ENCODE measurements at regions not wholly inside any gene's neighbourhood (a gene's known extent, or its start where the extent isn't known, plus 50 kb on each side); places are given as distances from the start of the nearest gene placed in this dataset.
"Not testable (repeated sequence)": the region's sequence is repeated elsewhere in the genome, so short reads cannot be mapped to it uniquely, and the experiment has no call there.

GRCh38 chr6:121873595-121873994 lies 438.1 kb downstream of the GJA1 start:
- no peak for DNase-seq (ENCODE audit: low read depth)

DNA sequence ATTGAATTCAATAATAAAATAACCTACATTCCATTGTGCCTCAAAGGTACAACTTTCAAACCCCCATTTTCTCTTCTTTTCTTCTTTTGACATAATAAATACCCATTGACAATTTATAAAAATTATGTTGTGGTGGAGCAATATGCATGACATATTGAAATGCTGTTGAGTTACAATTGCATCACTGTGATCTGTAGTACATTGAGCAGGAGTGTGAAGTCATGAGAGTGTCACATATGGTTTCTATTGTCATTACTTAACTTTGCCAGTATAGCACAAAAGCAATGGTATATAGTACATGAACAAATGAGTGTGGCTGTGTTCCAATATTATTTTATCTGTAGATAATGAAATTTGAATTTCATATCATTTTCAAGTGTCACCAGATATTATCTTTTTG lies 441.3 kb downstream of the GJA1 start:
- DNase-seq (ENCODE audit: low read depth) = no peak

- DNase-seq (ENCODE audit: low read depth) = peak; percentile 88
Measured at GRCh38 chr6:121879149-121879548, 443.7 kb downstream of the GJA1 start.

DNA sequence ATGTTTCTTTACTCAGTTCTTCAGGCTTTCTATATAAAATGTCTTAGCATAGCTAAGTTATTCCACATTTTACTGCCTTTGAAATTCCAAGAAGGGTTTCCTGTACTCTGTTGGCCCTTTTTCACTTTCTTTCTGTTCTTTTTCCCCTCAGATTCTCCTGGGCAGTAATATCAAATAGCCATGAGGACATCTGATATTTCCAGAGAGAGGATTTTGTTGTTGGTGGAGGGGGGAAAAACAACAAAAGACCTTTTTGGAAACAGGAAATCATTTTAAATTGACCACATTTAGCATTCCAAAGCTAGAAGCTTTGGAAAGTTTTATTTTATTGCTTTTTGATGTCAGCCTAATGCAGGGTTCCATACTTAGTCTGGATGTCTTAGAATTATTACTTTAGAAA lies 445.4 kb downstream of the GJA1 start:
- DNase-seq (ENCODE audit: low read depth) = no peak

DNA sequence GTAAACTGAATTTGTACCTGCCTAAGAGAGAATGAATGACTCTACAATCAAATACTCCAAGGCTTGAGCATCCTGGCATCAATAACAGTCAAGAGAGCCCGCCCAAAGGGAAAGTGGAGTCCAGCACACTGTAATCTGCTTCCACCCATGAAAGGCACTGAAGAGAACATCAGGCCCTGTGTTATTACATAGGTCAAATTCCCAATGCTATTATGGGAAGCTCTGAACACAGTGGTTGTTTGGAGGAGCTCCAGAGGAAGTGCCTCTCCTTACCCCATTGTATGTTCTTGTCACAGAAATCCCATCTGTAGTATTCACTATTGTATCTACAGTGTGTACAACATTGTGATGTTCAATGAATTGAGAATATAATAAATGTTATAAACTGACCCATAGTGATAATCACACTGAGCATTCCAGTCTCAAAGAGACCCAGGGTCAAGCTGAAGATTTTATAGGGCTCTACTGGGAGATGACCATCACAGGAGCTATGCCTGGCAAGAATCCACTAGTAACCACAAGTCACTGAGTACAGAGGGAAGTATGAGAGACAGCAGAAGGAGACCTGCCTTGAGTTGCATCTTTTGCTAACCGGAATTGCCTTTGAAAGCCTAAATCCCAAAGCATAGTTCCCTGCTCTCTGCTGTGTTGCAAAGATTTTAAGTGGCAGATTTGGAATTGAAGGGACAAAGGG lies 446.7 kb downstream of the GJA1 start:
- DNase-seq (ENCODE audit: low read depth) = peak; percentile 88

- DNase-seq (ENCODE audit: low read depth) = no peak
Measured at GRCh38 chr6:121884091-121884490, 448.6 kb downstream of the GJA1 start.

DNA sequence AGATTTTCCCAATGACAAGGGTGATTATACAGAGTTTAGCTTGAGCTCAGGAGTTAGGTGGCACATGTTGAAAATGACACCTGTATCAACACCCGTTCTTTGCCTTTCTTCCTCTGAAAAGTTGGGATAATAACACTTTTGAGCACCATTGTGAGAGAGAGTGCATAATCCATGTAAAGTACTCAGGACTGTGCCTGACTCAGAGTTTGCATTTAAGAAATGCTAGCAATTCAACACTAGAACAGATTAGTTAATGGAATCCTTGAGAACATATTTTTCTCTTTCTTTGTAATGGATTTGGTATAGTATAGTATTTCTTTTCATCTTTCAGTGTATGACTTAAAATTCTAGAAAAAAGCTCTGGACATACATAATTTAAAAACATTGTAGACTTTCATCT lies 449.2 kb downstream of the GJA1 start:
- DNase-seq (ENCODE audit: low read depth) = no peak

DNA sequence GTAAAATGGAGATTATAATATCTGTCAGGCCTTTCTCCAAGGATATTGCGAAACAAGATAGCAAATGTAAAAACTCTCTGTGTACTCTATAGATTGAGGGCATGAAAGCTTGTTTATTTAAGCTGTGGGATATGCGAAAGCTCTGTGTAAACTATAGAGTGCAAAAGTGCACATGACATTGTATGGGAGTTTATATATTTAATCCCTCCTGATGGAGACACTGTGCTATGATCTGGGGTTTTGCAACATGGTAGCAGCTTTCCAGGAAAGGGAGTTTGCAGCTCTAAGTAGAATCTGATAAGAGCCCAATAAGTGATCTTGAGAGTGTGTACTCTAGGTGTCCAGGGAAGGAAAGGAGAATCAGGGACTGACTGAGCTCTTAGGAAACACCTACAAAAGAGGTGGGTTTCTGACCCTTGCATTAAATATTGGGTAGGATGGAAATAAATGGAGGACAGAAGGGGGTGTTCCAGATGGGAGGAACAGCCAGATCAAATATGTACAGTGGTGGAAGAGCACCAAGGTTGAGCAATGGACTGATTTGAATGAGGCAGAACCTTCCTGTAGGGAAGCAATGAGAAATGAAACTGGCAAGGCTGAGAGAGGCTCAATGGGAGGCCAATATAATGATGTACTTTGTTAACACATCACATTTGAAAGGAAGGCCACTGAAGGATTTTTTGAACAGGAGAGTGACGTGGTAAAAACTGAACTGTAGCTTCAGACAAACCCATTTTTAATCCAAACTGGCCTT lies 450.1 kb downstream of the GJA1 start:
- DNase-seq (ENCODE audit: low read depth) = no peak

DNA sequence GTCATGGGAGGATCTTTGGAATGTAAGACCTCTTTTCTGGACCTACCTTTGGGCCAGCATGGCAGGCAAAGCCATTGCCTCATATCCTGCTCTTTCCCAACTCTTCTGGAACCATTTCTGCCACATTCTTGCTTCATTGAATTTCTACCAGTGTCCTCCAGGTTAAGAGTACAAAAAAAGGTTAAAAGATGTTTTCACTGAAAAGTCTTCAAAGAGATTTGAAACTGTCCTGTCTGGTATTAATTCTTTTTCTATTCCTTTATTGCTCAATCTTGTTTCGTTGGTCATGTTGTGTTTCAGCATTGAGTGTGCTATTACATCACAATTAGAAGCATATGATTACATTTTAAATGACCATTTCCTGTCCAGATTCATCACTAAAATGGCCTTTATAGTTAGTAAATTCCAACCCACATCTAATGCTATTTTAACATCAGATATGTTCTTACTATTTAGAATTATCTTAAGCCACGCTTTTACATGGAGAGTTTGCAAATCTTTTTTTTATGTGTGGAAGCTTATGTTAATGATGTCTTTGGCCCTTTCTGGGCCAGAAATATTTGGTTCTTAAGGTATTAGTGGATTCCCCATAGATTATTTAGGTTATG lies 450.9 kb downstream of the GJA1 start:
- no peak for DNase-seq (ENCODE audit: low read depth)

DNA sequence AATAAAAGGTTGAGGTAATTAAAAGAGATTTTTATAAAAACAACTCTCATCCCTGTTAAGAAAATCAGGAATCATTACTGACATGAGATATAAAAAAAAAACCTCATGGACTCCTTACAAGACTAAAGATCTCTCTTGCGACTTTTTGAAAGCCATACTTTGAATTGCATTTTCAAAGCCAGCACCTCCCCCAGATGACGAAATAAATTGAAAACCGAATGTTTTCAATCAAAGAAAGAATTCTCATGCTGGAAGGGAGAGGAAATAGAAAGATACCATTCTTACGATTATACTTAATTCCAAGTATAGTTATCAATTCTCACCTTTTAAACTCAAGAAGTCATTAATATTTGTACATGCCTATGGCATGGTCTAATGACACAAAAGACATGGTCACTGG lies 452.3 kb downstream of the GJA1 start:
- no peak for DNase-seq (ENCODE audit: low read depth)

- no peak for DNase-seq (ENCODE audit: low read depth)
Measured at GRCh38 chr6:121890307-121890910, 455.0 kb downstream of the GJA1 start.

DNA sequence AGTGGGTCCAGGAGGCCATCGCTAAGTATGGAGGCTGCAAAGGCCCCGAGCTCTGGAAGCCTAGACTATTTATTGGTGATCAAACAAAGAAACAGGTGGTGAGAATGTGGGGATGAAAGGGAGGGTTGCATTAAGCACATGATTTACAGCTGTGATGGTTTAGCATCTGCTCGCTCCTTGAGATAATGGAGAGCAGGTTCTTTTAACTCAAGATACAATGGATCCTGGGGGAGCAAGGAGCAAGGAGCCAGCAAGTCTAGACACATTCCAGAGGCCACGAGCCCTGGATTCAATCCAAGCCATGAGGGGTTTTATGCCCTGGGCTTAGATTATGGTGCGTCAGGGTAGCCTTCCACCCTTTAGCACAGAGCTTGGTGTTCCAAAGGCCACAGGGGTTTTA lies 460.3 kb downstream of the GJA1 start:
- DNase-seq (ENCODE audit: low read depth) = not testable (repeated sequence)

DNA sequence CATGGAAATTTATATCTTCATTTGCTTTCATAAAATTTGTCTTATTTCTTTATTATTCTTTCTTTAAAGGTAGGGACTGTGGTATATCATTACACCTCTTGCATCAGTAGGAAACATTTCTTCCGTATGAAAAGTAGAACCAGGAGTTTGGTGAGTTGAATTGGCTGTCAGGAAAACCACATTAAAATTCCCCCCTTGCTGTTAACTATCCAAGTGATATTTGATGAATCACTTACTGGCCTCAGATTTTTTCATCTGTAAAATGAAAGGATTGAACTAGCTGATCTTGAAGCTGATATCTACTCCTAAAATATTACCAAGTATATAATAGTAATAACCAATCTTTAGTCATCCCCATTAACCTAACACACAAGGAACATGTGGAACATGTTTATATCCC lies 460.9 kb downstream of the GJA1 start:
- DNase-seq (ENCODE audit: low read depth) = no peak

DNA sequence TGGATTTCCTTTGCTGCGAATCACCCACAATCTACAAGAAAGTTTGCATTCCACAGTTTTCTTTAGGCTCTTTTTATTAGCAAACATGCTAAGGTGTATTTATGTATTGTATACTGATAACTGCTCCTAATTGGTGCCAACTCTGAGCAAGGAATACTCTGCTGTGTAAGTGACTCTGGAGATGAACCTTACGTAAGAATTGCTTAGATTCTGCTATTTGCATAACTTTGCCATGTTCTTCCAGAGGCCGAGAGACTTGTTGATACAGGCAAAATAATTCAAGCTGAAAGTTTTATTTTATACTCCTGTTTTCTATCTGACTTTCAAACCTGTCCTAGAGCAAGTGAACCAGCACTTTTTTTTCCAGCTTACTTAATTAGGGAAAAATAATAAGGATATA lies 461.3 kb downstream of the GJA1 start:
- DNase-seq (ENCODE audit: low read depth) = no peak

GRCh38 chr6:121897337-121897760 lies 461.9 kb downstream of the GJA1 start:
- DNase-seq (ENCODE audit: low read depth) = no peak

DNA sequence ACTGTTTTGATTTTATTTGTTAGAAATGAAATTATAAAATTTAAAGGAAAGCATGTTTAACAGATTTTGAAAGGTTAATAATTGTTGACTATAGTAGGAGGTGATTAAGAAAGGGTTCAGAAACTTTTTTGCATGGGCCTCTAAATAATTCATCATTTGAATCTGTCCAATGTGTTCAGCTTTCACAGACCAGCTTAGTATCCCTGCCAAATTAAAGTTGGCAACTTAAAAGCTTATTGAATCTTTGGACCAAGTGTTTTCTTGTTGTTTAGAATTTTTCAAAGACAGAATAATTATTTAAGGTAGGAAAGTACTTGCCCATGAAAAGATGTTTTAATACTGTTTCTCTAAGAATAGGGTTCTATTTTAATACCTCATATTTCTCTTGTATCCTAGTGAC lies 466.0 kb downstream of the GJA1 start:
- DNase-seq (ENCODE audit: low read depth) = no peak

DNA sequence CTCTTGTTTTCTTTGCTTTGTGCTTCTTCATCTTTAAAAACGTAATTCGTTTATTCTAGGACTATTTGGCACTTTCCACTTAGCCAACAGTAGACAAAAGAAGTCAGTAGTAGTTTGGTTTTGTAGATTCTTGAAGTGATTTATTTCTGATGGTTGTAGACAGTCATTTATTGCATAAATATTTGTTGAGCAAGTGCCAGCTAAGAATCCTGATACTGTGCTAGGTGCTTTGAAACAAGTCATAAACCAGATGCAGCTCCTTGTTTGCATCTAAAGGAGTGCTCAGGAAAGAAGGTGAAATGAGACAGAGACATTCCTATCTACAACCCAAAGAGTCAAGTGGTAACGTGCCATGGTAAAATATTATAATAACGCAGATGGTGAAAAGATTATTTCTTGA lies 469.1 kb downstream of the GJA1 start:
- no peak for DNase-seq (ENCODE audit: low read depth)

GRCh38 chr6:121912905-121913304 lies 477.5 kb downstream of the GJA1 start:
- DNase-seq (ENCODE audit: low read depth) = no peak

GRCh38 chr6:121917263-121917829 lies 481.9 kb downstream of the GJA1 start:
- DNase-seq (ENCODE audit: low read depth) = no peak

- no peak for DNase-seq (ENCODE audit: low read depth)
Measured at GRCh38 chr6:121917834-121918559, 481.5 kb upstream of the HSF2 start.

DNA sequence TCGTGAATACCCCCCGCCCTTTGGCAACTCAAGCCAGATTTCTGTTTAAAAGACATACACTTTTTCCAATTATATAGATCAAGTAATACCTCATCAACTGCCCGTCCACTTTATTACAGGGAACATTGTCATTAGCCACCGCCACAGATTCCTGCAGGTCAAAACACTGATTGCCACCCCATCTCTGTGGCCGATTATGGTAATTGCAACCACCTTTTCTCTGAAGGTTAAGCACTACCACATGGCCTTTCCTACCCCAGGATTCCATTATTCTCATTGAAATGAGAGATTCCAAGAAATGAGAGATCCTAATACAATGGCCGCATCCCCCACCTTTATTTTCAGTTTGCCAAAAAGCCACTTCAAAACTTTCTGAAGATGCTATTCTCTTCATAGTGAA lies 478.8 kb upstream of the HSF2 start:
- no peak for DNase-seq (ENCODE audit: low read depth)

GRCh38 chr6:121925024-121925423 lies 474.4 kb upstream of the HSF2 start:
- no peak for DNase-seq (ENCODE audit: low read depth)

Measured in stromal cell of bone marrow (primary cell).